Testis (tissue), 2 donors: ENCODE measurements at regions not wholly inside any gene's neighbourhood (a gene's known extent, or its start where the extent isn't known, plus 50 kb on each side); places are given as distances from the start of the nearest gene placed in this dataset.

Experiments used
- POLR2A ChIP-seq: fragments of 450-650 bp; IDR thresholded peaks from one replicate; pipeline ENCODE4 v1.6.1; 2017; ENCODE audit warnings: antibody characterized with exemption, mild to moderate bottlenecking, moderate library complexity
- TF ChIP-seq, protein P1 (sequence below), 3 experiments: fragments of 450-650 bp in 2 of 3; fragments of 200-600 bp in 1 of 3; sonication (generic) in 1 of 3; IDR thresholded peaks; one replicate each; pipeline ENCODE4 v1.5.1; 2016 to 2019; ENCODE audit warnings: antibody characterized with exemption in 3 of 3, mild to moderate bottlenecking in 2 of 3, moderate library complexity in 1 of 3

DNA sequence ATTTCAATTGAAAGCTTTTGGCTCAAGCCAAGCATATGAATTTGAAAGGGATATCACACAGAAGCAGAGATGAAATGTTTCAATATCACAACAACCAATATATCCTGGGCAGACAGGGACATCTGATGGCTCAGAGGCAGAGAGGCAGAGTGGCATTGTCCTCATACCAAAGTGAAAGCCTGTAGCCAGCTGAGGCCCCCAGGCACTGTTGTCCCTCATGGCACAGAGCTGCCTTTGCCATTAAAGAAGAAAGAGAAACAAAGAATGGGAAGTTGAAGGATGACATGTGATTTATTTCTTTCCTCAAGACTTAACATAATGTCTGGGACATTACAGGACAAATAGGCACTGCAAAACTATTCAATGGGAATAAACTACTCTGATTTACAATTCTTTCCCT lies 504.3 kb upstream of the PCDH15 start:
- TF ChIP-seq, protein P1, sequence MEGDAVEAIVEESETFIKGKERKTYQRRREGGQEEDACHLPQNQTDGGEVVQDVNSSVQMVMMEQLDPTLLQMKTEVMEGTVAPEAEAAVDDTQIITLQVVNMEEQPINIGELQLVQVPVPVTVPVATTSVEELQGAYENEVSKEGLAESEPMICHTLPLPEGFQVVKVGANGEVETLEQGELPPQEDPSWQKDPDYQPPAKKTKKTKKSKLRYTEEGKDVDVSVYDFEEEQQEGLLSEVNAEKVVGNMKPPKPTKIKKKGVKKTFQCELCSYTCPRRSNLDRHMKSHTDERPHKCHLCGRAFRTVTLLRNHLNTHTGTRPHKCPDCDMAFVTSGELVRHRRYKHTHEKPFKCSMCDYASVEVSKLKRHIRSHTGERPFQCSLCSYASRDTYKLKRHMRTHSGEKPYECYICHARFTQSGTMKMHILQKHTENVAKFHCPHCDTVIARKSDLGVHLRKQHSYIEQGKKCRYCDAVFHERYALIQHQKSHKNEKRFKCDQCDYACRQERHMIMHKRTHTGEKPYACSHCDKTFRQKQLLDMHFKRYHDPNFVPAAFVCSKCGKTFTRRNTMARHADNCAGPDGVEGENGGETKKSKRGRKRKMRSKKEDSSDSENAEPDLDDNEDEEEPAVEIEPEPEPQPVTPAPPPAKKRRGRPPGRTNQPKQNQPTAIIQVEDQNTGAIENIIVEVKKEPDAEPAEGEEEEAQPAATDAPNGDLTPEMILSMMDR (IDR thresholded peaks at IDR 0.05): no peak
- TF ChIP-seq POLR2A: no peak
